ENCODE measurements at regions not wholly inside any gene's neighbourhood (a gene's known extent, or its start where the extent isn't known, plus 50 kb on each side); places are given as distances from the start of the nearest gene placed in this dataset.
A peak's percentile ranks its signal among the peaks of the same experiment; 100 is the strongest.

DNA sequence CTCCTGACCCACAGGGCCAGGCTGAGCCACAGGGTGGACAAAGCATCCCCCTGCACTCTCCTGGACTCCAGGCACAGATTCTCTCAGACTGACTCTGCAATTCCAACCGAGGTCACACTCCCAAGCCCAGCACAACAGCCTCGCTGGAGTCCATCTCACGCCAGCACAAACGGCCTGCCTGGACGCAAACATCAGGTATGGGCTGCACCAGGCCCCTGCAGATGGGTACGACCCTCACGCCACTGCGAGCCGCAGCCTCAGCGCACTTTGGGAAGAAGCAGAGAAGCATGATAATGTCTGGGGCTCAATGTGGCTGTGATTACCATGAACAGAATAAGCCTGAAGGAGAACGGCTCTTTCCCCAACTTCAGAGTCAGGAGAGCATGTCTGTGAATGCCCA is 66.4 kb upstream of the CFAP46 start:
- no peak overlapping the region for H3K4me3 ChIP-seq
- peak overlapping the region in 5 of 21 experiments; percentile 35 to 77 (median 61) for H3K27ac ChIP-seq

DNA sequence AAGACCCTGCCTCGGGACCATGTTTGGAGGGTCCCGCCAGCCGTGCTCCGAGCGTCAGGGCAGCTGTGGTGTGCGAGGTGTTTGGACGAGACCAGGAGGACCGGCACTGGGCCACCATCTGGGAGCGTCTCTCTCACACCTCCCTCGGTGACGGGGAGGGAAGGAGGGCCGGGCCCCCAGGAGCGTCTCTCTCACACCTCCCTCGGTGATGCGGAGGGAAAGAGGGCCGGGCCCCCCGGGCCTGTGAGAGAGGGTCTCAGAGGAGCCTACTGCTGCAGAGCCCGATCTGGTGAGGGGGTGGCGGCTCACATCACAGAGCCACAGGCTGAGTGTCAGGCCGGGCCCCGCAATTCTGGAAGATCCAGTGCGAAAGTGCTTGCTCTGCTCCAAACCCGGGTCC is 65.8 kb upstream of the CFAP46 start:
- H3K27ac ChIP-seq = peak overlapping the region in 1 of 21 experiments; percentile 61
- H3K4me3 ChIP-seq = no peak overlapping the region

DNA sequence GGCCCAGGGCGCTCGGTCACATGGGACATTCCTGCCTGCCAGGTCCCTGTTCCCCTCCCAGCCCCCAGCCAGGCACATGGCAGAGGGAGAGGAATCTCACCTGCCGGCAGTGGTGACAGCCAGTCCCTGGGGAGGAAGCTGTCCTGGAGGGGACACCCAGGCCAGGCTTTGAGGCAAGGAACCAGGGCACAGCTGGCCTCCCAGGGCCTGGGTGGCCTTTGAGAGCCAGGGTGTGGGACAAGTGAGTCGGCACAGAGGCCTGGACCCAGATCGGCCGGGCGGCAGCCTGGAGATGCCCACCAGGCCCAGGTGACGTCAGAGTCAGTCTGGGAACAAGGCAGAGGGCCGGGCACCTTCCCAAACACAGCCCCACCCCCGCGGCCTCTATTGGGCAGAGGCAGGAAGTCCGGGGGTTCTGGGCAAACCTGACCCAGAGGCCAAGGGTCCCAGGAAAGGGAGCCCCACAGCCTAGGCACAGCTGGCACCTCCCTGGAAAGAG is 65.0 kb upstream of the CFAP46 start:
- H3K27ac ChIP-seq = no peak overlapping the region
- H3K4me3 ChIP-seq = no peak overlapping the region

DNA sequence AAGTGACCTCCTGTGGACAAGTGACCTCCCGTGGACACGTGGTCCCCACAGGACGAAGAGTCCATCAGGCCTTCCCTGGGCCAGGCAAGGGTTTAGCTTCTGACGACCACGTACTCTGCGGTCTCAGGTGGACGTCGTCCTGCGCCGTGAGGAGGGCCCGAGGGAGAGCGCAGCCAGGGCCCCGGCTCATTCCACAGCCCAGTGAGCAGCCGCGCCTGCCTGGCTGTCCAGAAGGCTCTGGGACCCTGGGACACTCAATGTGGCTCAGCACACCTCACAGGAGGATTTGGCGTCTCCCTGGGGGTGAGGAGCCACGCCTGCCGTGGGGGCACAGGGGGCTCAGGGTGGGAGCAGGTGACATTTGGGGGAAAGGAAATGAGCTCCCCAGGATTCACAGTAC is 64.4 kb upstream of the CFAP46 start:
- Histone ChIP-seq H3K4me3 (no peak overlapping the region), H3K27ac (no peak overlapping the region)

DNA sequence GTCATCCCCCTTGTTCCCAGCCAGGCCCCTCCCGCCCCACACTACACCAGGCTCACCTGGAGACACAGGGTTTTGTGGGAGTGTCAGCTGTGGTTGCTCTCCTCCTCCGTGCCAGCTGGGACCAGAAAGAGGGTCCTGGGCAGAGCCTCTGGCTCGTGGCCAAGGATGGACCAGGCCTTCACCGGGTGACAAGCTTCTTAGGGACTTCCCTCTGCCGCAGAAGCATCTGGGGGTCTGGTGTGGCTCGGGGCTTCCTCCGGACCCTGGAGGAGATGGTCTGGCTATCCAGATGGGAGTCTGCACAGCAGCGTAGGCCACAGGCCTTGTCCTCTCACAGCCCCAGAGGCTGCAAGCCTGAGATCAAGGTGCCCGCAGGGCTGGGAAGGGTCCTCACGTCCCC is 63.8 kb upstream of the CFAP46 start:
- Histone ChIP-seq H3K4me3 (no peak overlapping the region), H3K27ac (no peak overlapping the region)

DNA sequence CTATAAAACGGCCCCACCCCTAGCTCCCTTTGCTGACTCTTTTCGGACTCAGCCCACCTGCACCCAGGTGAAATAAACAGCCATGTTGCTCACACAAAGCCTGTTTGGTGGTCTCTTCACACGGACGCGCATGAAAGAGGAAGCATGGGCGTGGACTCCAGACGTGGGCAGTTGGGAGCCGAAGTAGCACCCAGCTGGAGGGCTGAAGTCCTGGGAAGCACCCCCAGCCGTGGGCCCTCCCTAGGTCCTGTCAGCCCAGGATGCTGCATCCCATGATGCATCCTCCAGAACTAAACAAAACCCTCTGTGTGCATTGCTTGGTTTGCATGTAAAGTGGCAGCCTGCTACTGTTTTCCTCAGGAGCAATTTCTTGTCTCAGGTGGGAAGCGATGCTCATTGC is 62.1 kb upstream of the CFAP46 start:
- Histone ChIP-seq H3K4me3 (no peak overlapping the region), H3K27ac (no peak overlapping the region)

DNA sequence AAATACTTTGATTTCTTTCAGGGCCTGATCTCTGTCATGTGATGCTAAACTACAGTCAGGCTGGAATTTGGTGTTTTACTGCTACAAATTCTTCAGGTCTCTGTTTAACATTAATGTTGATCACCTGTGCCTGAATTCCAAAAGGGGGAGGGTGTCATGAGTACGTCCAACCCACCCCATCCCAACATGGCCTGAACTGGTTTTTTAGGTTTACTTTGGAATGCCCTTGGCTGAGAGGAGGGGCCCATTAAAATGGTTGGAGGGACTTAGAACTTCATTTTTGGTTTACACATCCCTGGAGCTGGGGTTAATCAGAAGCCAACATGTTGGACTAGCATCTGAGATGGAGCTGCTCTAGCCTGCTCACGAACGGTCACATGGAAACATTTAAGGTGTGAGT is 60.8 kb upstream of the CFAP46 start:
- Histone ChIP-seq H3K4me3 (no peak overlapping the region), H3K27ac (no peak overlapping the region)

DNA sequence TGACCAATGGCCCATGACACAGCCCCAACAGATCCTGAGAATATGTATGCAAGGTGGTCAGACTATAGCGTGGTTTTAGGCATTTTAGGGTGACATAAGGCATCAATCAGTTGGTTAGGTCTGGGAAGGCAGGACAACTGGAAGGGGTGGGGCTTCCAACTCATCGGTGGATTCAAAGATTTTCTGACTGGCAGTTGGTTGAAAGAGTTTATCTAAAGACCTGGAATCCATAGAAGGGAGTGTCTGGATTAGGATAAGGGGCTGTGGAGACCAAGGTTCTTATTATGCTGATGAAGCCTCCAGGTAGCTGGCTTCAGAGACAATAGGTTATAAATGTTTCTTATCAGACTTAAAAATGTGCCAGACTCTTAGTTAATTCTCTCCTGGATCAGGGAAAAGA is 60.3 kb upstream of the CFAP46 start:
- H3K27ac ChIP-seq = no peak overlapping the region
- H3K4me3 ChIP-seq = no peak overlapping the region

DNA sequence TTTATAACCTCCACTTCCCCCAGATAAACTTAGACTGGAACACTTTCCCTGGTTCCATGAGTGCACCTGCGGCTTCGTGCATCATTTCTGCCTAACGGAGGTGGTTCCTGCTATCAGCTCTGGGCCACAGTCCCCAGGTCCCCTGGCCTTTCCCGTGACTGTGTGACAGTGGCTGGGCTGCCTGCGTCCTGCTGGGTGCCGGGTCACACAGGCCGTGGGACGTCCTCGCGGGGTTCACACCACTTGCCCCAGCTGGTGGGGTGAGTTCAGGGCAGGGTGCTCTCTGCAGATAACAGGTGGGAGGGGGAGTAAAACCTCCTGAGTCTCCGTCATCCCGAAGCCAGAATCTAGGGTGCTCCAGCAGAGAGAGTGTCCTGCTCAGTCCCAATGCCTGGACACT is 58.7 kb upstream of the CFAP46 start:
- H3K4me3 ChIP-seq = no peak overlapping the region
- H3K27ac ChIP-seq = no peak overlapping the region

DNA sequence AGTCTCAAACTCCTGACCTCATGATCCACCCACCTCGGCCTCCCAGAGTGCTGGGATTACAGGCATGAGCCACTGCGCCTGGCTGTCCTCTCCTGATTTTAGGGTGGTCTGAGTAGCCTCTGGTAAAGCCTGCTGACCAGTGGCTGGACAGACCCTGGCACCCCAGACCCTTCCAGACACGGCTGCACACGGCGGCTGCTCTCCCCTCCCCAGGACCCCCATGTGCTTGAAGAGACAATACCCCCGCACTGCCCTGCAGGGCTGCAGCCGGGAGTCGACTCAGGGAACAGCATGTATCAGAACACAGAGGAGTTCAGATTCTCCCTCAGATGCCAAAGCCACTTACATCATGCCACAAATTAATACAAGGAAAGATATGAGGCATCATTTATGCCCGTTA is 58.3 kb upstream of the CFAP46 start:
- Histone ChIP-seq H3K4me3 (no peak overlapping the region), H3K27ac (no peak overlapping the region)

DNA sequence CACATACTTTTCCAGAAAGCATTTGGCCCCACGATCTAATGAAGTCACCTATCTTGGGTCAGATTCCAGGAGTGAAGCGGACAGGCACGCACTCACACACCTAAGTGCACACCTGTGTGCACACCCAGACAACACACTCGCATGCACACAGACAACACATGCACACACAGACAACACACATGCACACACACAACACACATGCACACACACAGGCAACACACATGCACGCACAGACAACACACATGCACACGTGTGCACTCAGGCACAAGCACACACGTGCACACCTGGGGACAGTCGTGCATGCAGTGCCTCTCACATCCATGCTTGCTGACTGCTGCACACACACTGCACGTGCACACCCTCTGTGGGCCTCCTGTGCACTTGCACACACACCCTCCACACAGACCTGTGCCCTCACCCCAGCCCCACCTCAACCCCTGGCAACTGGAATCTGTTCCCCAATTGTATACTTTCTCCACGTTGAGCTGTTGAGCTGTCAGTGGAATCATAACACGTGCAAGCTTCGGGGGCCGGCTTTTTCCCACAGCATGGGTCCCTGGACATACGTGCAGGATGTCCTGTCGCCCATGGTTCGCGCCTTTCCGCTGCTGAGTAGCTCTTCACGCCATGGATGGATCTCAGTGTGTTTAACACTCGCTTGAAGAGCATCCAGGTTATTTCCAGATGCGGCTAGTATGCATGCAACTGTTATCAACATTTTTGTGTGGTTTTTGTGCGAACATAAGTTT is 55.3 kb upstream of the CFAP46 start:
- no peak overlapping the region for H3K4me3 ChIP-seq
- no peak overlapping the region for H3K27ac ChIP-seq

DNA sequence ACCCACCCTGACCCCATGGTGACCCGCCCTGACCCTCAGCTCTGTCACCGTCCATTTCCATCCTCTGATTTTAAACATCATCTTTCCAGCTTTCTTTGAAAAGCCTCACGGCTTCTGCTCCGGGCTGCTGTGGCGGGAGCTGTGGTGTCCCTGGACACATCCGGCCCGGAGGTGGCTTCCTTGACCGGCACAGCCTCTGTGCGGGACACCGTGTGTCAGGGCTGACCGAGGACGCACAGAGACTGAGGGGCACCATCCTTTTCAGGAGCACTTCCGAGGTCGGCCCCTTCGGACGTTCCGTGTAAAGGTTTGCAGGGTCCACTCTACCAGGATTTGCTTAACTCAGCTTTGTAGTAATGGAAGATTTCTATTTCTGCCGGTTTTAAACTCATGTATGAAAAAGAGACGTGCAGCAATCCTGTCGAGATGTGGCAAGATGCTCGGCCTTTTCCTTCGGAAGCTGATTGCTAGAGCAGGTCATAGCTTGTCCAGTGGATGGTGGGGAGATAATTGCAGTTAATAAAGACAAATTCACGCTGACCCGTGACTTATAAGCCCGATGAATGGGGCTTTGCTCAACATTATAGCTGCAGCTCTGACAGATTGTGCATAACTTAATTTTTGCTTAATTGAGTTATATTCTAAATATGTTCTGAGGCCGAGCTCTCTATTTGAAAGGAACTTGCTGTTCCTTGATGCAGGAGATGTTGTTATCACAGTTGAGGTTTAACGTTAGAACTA is 54.4 kb upstream of the CFAP46 start:
- H3K27ac ChIP-seq = no peak overlapping the region
- no peak overlapping the region for H3K4me3 ChIP-seq

DNA sequence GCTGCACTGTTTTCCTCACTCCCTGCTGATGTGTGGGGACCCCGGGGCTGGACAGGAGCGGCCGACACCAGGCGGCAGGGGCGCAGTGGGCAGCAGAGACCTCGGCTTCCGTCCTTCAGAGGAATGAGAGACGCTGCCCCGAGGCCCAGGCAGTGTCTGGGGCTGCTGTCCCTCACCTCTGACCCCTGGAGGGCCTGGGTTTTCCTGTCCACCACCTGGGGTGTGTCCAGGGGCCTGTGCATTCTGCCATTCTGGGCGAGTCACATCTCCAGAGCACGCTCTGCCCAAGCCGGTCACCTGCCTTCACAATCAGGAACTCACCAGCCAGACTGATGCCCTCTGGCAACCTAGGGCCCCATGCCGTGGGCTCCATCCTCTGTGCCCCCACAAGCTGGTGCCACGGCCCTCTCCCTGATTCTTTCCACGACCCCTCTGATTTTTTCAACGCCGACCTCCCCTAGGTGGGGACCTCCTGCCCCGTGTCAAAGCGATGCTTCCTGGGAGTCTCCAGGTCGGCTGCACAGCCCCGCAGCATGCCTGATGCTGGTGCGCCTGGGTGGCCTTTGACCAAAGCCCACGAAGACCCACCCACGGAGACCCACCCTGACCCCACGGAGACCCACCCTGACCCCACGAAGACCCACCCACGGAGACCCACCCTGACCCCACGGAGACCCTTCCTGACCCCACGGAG is 53.7 kb upstream of the CFAP46 start:
- Histone ChIP-seq H3K27ac (no peak overlapping the region), H3K4me3 (no peak overlapping the region)

DNA sequence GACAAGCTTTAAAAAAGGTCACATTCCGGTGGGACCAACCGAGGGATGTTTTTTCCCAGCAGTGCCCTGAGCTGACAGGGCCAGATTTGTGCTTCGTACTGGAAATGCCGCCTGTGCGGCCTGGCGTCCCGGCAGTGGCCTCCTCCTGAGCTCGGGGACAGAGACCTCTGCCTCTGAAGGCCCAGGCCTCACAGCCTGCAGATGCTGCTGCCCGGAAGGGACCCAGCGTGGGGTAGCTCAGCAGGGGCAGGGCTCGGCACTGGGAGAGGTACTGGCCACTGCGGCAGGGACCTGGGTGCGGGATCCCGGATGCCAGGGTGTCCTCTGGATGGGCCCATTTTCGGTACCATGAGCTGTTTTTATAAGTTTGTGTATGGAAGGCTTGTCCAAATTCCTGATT is 52.4 kb upstream of the CFAP46 start:
- H3K4me3 ChIP-seq = peak overlapping the region in 3 of 7 experiments; percentile 11 to 24 (median 15)

DNA sequence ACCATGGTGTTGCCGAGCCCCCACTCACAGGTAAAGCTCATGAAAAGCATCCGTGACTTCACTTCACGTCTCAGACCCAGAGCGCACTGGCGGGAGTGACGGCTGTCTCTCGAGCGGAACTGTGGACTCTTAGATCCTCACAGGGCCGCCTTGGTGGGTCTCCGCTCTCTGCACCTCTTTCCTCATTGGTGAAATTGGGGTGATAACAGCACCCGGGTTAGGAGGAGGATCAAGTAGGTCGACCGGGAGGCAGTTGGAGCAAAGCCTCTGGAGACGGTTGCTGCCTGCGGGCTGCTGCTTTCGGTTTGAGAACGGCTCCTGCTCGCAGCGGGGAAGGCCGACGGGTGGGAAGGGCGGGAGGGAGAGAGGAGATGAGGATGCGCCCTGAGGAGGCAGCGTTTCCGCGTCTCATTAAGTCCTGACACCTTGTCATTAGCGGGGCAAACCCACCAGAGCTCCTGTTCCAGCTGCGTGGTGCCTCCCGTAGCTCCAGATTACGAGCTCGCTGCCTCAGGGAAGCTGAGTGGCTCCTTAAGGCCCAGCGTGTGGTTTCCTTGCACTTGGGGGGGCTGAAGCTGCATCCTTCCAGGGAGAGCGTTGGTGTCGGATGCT is 51.9 kb upstream of the CFAP46 start:
- Histone ChIP-seq H3K4me3 (peak overlapping the region in 6 of 7 experiments; percentile 11 to 24 (median 16)), H3K27ac (no peak overlapping the region)

More for the DNA sequence above, 52.4 kb upstream of the CFAP46 start:
- H3K27ac ChIP-seq = no peak overlapping the region

DNA sequence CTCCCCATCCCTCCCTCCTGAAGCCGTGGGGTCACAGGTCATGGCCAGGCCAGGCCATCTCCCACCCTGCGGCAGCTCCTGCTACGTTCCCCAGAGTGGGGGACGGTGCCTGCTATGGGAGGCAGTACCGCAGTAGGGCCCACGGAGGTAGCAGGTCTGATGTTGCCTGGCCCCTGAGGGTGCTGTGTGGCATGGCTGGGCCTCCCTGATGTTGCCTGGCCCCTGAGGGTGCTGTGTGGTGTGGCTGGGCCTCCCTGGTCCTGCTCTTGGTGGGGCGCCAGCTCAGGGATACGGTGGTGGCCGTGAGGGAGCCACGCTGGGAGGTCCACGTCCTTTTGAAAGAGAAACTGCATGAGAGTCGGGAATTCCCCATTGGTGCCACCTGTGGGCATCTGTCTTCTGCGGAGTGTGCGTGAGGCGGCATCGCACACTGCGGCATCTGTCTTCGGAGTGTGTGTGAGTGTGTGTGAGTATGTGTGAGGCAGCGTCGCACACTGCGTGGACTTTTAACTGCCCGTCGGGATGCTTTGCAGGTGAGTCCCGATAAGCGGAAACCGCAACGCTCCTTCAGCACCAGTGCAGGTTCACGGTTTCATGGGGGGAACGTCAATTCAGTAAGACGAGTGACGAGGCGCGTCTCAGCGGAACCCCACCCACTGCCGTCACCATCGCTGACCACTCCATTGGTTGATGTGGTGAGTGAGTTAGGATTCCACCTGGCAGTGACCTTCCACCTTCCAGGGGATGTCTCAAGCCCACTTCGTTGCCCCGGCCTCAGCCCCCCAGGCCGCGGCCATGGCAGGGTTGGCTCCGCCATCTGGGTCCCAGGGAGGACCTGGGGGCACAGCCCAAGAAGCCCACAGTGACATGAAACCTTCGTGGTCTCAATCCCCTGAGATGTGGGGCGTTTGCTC is 51.2 kb upstream of the CFAP46 start:
- no peak overlapping the region for H3K27ac ChIP-seq
- H3K4me3 ChIP-seq = peak overlapping the region in 3 of 7 experiments; percentile 16 to 24 (median 16)

DNA sequence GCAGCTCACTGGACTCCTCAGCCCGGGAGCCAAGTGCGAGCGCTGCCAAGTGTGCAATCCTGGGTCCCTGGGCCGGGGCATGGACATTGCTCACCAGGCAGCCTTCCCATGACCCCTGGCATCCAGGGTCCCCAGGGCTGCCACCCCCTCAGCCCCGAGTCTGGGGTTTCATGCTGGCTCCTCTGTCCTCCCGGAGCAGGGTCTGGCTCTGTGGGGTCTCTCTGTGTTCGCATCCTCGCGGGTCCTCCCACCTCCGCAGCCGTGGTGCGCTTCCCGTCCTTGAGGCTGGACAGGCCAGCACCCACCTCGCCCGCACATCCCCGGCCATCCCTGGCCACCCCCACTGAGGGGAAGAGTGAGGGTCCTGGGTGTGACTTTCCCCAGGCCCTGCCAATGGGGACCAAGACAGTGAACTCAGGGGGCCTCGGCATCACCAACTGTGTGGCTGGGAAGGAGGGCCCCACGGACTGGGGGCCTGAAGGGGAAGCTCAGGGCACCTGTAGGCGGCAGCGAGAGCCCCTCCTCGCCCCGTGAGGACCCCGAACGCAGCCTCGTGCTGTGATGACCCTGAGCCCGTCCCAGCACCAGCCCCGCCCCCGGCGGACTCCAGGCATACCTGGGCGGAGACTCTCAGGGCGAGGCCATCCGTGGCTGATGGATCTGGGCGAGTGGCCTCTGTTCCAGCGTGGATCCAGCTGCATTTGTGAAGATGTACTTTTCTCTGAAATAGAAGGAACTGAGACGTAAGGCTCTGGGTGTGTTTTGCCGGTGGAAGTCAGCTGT is 50.3 kb upstream of the CFAP46 start:
- no peak overlapping the region for H3K4me3 ChIP-seq
- H3K27ac ChIP-seq = no peak overlapping the region
